PC-3 (cell line): ENCODE measurements at regions not wholly inside any gene's neighbourhood (a gene's known extent, or its start where the extent isn't known, plus 50 kb on each side); places are given as distances from the start of the nearest gene placed in this dataset.

Experiments
- CTCF ChIP-seq: fragments of 300-600 bp; sonication (generic); conservative IDR thresholded peaks from 2 replicates; pipeline ENCODE4 v1.5.1; 2017; ENCODE audit warnings: antibody characterized with exemption, low read depth, mild to moderate bottlenecking, low read length
- EZH2 ChIP-seq: fragments of 300-600 bp; sonication (generic); IDR thresholded peaks from one replicate; pipeline ENCODE4 v1.6.1; 2017; ENCODE audit warnings: antibody characterized with exemption, mild to moderate bottlenecking, low read length; ENCODE audit not compliant: unreplicated experiment
- EZH2phosphoT487 ChIP-seq: fragments of 300-600 bp; sonication (generic); IDR thresholded peaks from 2 replicates; pipeline ENCODE4 v1.6.1; 2018; ENCODE audit warnings: mild to moderate bottlenecking, antibody characterized with exemption, low read length, borderline replicate concordance

- TF ChIP-seq CTCF (no peak), EZH2 (no peak), EZH2phosphoT487 (no peak)
These were observed 363.0 kb upstream of the IL12A start for GRCh38 chr3:159625594-159625993.
